SK-N-SH (cell line): ENCODE measurements at regions not wholly inside any gene's neighbourhood (a gene's known extent, or its start where the extent isn't known, plus 50 kb on each side); places are given as distances from the start of the nearest gene placed in this dataset.

Source experiments
- CTCF ChIP-seq: fragments of 200-600 bp; sonication (generic); IDR thresholded peaks from 2 replicates; pipeline ENCODE4 v1.6.1; 2017; ENCODE audit warnings: antibody characterized with exemption, mild to moderate bottlenecking, moderate library complexity
- GABPA ChIP-seq: IDR thresholded peaks from 2 replicates; pipeline ENCODE4 v1.4.0; 2012; ENCODE audit warnings: low read depth, mild to moderate bottlenecking
- RAD21 ChIP-seq: IDR thresholded peaks from 2 replicates; pipeline ENCODE4 v1.6.1; 2012; ENCODE audit warnings: mild to moderate bottlenecking, low read length
- TEAD4 ChIP-seq: IDR thresholded peaks from 2 replicates; pipeline ENCODE4 v1.4.0; 2012; ENCODE audit warnings: mild to moderate bottlenecking, borderline replicate concordance; ENCODE audit not compliant: insufficient read depth
- USF2 ChIP-seq: fragments of 150-350 bp; IDR thresholded peaks from 2 replicates; pipeline ENCODE4 v1.6.1; 2017; ENCODE audit warnings: antibody characterized with exemption, low read length, low read depth, borderline replicate concordance
- ZBTB33 ChIP-seq: IDR thresholded peaks from 2 replicates; pipeline ENCODE4 v1.4.0; 2012; ENCODE audit warnings: low read depth, borderline replicate concordance
- TF ChIP-seq, protein P1 (sequence below): IDR thresholded peaks from 2 replicates; pipeline ENCODE4 v1.6.1; 2012; ENCODE audit warnings: mild to moderate bottlenecking, low read depth, low read length, moderate library complexity

GRCh38 chr16:51355875-51356274, 204.8 kb upstream of the SALL1 start:
- TF ChIP-seq USF2 (no peak), TEAD4 (no peak), GABPA (no peak), CTCF (no peak), RAD21 (no peak), ZBTB33 (no peak)
- TF ChIP-seq, protein P1, sequence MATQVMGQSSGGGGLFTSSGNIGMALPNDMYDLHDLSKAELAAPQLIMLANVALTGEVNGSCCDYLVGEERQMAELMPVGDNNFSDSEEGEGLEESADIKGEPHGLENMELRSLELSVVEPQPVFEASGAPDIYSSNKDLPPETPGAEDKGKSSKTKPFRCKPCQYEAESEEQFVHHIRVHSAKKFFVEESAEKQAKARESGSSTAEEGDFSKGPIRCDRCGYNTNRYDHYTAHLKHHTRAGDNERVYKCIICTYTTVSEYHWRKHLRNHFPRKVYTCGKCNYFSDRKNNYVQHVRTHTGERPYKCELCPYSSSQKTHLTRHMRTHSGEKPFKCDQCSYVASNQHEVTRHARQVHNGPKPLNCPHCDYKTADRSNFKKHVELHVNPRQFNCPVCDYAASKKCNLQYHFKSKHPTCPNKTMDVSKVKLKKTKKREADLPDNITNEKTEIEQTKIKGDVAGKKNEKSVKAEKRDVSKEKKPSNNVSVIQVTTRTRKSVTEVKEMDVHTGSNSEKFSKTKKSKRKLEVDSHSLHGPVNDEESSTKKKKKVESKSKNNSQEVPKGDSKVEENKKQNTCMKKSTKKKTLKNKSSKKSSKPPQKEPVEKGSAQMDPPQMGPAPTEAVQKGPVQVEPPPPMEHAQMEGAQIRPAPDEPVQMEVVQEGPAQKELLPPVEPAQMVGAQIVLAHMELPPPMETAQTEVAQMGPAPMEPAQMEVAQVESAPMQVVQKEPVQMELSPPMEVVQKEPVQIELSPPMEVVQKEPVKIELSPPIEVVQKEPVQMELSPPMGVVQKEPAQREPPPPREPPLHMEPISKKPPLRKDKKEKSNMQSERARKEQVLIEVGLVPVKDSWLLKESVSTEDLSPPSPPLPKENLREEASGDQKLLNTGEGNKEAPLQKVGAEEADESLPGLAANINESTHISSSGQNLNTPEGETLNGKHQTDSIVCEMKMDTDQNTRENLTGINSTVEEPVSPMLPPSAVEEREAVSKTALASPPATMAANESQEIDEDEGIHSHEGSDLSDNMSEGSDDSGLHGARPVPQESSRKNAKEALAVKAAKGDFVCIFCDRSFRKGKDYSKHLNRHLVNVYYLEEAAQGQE = no peak
